ENCODE measurements at regions not wholly inside any gene's neighbourhood (a gene's known extent, or its start where the extent isn't known, plus 50 kb on each side); places are given as distances from the start of the nearest gene placed in this dataset.

- Histone ChIP-seq H3K36me3 (ENCODE audit: control insufficient read depth in 1 of 2, insufficient read depth in 2 of 2, low read length in 2 of 2) (no peaks in the 10 kb centered on the region), H3K4me1 (ENCODE audit: control insufficient read depth in 1 of 2, insufficient read depth in 2 of 2, low read length in 2 of 2) (no peaks in the 10 kb centered on the region), H3K79me2 (ENCODE audit: insufficient read depth, low read length) (no peaks in the 10 kb centered on the region), H4K20me1 (ENCODE audit: insufficient read depth) (no peaks in the 10 kb centered on the region), H3K9me2 (ENCODE audit: insufficient read depth) (no peaks in the 10 kb centered on the region), H2AFZ (ENCODE audit: low read depth, low read length, poor library complexity, severe bottlenecking) (no peak overlapping the region), H3K4me2 (ENCODE audit: low read length) (no peak overlapping the region), H3K9me3 (ENCODE audit: control insufficient read depth in 1 of 2, insufficient read depth in 1 of 2, low read depth in 1 of 2, low read length in 2 of 2) (no peaks in the 10 kb centered on the region), H3K4me3 (replicated peaks in 1 of 2; ENCODE audit: low read depth in 1 of 2, low read length in 2 of 2) (no peak overlapping the region), H3K9ac (ENCODE audit: low read length) (no peak overlapping the region), H3K27ac (ENCODE audit: low read depth, low read length) (no peak overlapping the region), H3K27me3 (ENCODE audit: insufficient read depth, low read length) (no peaks in the 10 kb centered on the region)
- no TSS peak for BruUV-seq (replicated peaks)
- POLR2A ChIA-PET = no interaction called here
- intact Hi-C loops (cut with micrococcal nuclease) = no loop called here
- CTCF ChIA-PET = no interaction called here
- DNase-seq (ENCODE audit: low read depth, low spot score) (no peak), ATAC-seq (no peak)
- TF ChIP-seq CTCF (IDR thresholded peaks at IDR 0.05 in 2 of 3, conservative IDR thresholded peaks at IDR 0.05 in 1 of 3; ENCODE audit: borderline replicate concordance in 1 of 3, insufficient read depth in 1 of 3, low read depth in 2 of 3, low read length in 2 of 3) (no peak), ELF1 (IDR thresholded peaks at IDR 0.05; ENCODE audit: borderline replicate concordance, low read depth) (no peak), EZH2phosphoT487 (IDR thresholded peaks at IDR 0.05; ENCODE audit: borderline replicate concordance) (no peak)
- RAD21 ChIA-PET (ENCODE audit: low non-redundant PET in 1 of 2, low total read pairs in 2 of 2, uncharacterized antibody in 2 of 2, unreplicated experiment in 2 of 2) = no interaction called here
Measured at GRCh38 chr3:152218602-152219001, 50.1 kb upstream of the MBNL1 start.

All from HCT116 (cell line).